Activated naive CD4-positive, alpha-beta T cell treated with anti-CD3 and anti-CD28 coated beads, Interleukin-2, amount 50 U/mL, for 24 hours (primary cell): ENCODE measurements at regions not wholly inside any gene's neighbourhood (a gene's known extent, or its start where the extent isn't known, plus 50 kb on each side); places are given as distances from the start of the nearest gene placed in this dataset.

Experiments used
- H3K27ac Mint-ChIP-seq: one replicate; pipeline ENCODE4 v1.8.0; 2021; ENCODE audit warnings: mild to moderate bottlenecking, mixed read lengths
- H3K27me3 Mint-ChIP-seq: one replicate; pipeline ENCODE4 v1.8.0; 2021; ENCODE audit warnings: mixed read lengths
- H3K36me3 Mint-ChIP-seq: one replicate; pipeline ENCODE4 v1.8.0; 2021; ENCODE audit warnings: mixed read lengths
- H3K4me1 Mint-ChIP-seq: one replicate; pipeline ENCODE4 v1.8.0; 2021; ENCODE audit warnings: mixed read lengths
- H3K4me3 Mint-ChIP-seq: one replicate; pipeline ENCODE4 v1.8.0; 2021; ENCODE audit warnings: mild to moderate bottlenecking, mixed read lengths
- H3K9me3 Mint-ChIP-seq: one replicate; pipeline ENCODE4 v1.8.0; 2021; ENCODE audit warnings: mixed read lengths

DNA sequence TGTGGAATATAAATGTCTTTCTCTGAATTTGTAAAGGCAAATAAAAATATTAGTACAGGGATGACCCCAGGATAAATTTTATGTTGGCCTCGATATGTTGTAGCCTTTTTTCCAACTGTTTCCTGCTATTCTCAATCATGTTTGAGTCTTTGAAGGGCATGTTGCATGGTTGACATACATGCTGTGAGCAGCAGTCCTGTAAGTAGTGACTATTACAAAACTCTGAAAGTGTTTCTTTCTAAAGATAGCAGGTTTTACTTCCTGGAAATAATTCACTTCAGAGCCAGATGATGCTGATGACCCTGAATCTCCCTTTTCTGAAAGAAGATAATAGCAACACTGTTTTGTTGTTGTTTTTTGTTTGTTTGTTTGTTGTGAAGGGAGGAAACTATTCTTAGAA, 393.0 kb upstream of the GNPDA2 start:
- Mint-ChIP-seq H3K36me3 (no peaks in the 10 kb centered on the region), H3K27me3 (no peaks in the 10 kb centered on the region), H3K4me3 (no peak overlapping the region), H3K4me1 (no peaks in the 10 kb centered on the region), H3K27ac (no peak overlapping the region), H3K9me3 (no peaks in the 10 kb centered on the region)

DNA sequence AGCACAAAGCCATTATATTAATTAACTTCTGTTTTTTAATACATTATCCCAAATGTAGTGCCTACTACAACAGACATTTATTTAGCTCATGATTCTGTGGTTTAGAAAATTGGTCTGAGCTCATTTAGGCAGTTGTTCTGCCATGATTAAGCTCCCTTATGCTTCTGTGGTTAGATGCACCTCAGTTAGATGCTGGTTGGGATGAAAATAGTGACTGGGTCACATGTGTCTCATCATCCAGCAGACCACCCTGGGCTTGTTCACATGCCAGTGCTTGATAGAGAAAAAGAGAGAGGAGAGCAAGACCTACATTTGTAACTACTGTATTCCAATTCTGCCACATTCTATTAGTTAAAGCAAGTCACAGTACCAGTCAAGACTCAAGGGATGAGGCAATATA, 376.4 kb upstream of the GNPDA2 start:
- Mint-ChIP-seq H3K27ac (no peak overlapping the region), H3K36me3 (no peaks in the 10 kb centered on the region), H3K9me3 (peaks cover 8% of the 10 kb centered on the region), H3K4me1 (no peaks in the 10 kb centered on the region), H3K4me3 (no peak overlapping the region), H3K27me3 (no peaks in the 10 kb centered on the region)

DNA sequence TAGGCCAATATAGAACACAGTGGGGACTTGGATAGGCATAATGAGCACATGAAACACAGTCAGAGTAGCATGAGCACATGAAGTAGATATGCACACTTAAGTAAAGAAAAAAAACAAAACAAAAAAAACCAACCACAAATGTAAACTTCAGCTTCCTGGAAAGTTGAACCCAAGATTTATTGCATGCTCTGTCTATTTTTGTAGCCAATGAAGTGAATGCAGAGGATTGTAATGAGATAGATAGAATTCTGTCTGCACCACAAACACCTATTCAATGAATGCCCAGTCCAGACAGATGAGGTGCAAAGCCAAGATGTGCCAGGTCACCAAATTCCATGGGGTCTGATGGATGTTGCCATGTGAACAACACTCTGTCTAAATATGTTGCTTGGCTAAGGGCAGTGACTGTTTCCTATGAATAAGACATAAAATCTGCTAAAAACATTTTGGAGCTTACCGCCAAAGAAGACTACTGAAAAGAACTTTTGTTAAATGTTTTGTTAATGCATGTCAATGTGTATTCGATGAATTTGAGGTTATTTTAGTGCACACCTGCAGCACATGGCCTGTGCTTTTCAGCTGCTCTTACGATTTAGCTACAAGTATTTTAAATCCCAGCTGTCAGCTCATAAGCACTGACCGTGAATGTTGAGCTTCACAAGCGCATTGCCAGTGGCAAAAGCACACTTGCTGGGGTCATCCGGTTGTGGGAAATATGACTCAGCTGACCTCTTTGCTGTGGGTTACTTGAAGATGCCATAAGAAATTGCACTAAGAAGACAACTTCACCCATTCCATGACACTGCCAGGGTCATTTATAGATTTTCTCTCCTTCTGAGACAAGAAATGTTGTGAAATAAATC, 374.8 kb upstream of the GNPDA2 start:
- no peaks in the 10 kb centered on the region for H3K36me3 Mint-ChIP-seq
- H3K4me3 Mint-ChIP-seq, result no peak overlapping the region
- no peak overlapping the region for H3K27ac Mint-ChIP-seq

DNA sequence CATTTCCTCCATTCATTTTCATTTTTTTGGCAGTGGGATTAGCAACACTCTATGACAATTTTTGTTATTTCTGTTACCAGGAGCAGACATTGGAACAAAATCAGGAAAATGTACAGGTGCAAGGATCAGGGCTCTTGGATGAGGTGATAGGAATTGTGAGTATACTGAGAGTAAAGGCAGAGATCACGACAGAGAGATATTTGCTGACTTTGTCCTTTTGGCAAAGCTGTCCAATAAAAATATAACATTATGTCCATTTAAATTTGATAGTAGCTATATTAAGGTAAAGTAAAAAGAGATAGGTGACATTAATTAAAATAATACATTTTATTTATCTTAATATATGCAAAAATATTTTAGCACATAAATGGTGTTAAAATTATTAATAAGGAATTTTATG, 373.1 kb upstream of the GNPDA2 start:
- Mint-ChIP-seq H3K27ac (no peak overlapping the region), H3K4me3 (no peak overlapping the region), H3K4me1 (no peaks in the 10 kb centered on the region), H3K27me3 (no peaks in the 10 kb centered on the region), H3K36me3 (no peaks in the 10 kb centered on the region), H3K9me3 (peaks cover 7% of the 10 kb centered on the region)

More for the DNA sequence above, 374.8 kb upstream of the GNPDA2 start:
- no peaks in the 10 kb centered on the region for H3K4me1 Mint-ChIP-seq
- no peaks in the 10 kb centered on the region for H3K27me3 Mint-ChIP-seq
- peaks cover 7% of the 10 kb centered on the region for H3K9me3 Mint-ChIP-seq

DNA sequence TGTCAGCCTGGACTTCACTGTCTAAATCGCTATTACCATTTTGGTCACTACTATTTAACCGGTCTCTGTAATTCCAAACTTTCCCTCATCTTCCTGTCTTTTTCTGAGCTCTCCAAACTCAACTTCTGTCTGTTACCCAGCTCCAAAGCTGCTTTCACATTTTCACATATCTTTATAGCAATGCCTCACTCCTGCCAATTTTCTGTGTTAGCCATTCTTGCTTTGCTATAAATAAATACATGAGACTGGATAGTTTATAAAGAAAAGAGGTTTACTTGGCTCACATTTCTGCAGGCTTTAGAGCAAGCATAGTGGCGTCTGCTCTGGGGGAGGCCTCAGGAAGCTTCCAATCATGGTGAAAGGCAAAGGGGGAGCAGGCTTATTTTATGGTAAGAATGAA, 368.3 kb upstream of the GNPDA2 start:
- H3K9me3 Mint-ChIP-seq, result peaks cover 12% of the 10 kb centered on the region
- H3K36me3 Mint-ChIP-seq, result no peaks in the 10 kb centered on the region
- no peak overlapping the region for H3K27ac Mint-ChIP-seq
- no peaks in the 10 kb centered on the region for H3K4me1 Mint-ChIP-seq
- H3K4me3 Mint-ChIP-seq, result no peak overlapping the region
- H3K27me3 Mint-ChIP-seq, result no peaks in the 10 kb centered on the region

DNA sequence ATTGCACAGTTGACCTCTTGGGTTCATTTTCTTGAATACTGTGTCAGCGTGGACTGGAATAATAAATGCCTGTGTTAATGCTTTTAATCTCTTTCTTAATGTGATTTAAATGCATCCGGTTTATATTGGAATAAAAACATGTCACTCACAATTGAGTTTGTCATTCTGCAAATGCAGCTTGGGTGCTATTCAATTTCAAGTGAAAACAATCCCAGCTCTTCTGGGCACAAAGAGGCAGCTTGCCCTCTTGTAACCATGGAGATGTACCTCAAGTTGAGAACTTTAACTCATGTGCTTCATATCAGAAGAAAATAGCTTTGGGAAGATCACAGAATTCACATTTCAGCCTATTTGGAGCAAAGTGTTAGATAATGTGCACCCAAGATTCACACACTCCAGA, 355.7 kb upstream of the GNPDA2 start:
- H3K4me1 Mint-ChIP-seq, result no peaks in the 10 kb centered on the region
- peaks cover 6% of the 10 kb centered on the region for H3K9me3 Mint-ChIP-seq
- H3K27me3 Mint-ChIP-seq, result no peaks in the 10 kb centered on the region
- no peak overlapping the region for H3K27ac Mint-ChIP-seq
- no peak overlapping the region for H3K4me3 Mint-ChIP-seq
- H3K36me3 Mint-ChIP-seq, result no peaks in the 10 kb centered on the region

DNA sequence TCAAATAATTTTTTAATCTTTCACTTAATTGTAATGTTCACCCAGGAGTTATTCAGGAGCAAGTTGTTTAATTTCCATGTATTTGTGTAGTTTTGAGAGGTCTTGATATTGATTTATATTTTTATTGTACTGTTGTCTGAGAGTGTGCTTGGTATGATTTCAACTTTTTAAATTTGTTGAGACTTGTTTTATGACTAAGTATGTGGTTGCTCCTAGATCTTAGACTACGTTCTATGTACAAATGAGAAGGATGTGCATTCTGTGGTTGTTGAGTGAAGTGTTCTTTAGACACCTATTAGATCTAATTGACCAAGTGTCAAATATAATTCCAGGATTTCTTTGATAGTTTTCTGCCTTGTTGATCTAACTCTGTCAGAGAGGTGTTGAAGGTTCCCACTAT, 353.3 kb upstream of the GNPDA2 start:
- H3K27me3 Mint-ChIP-seq, result no peaks in the 10 kb centered on the region
- H3K4me1 Mint-ChIP-seq, result no peaks in the 10 kb centered on the region
- no peak overlapping the region for H3K27ac Mint-ChIP-seq
- no peaks in the 10 kb centered on the region for H3K36me3 Mint-ChIP-seq
- H3K9me3 Mint-ChIP-seq, result peaks cover 6% of the 10 kb centered on the region
- H3K4me3 Mint-ChIP-seq, result no peak overlapping the region

DNA sequence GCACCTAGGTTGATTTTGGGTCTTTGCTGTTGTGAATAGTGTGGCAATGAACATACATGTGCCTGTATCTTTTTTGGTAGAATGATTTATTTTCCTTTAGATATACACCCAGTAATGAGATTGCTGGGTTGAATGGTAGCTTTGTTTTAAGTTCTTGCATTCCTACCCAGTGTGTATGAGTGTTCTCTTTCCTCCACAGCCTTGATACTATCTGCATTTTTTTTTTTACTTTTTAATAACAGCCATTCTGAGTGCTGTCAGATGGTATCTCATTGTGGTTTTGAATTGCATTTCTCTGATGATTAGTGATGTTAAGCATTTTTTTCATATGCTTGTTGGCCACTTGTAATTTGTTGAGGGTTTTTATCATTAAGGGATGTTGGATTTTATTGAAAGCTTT, 351.8 kb upstream of the GNPDA2 start:
- no peak overlapping the region for H3K27ac Mint-ChIP-seq
- H3K27me3 Mint-ChIP-seq, result no peaks in the 10 kb centered on the region
- H3K4me3 Mint-ChIP-seq, result no peak overlapping the region
- no peaks in the 10 kb centered on the region for H3K4me1 Mint-ChIP-seq
- H3K36me3 Mint-ChIP-seq, result no peaks in the 10 kb centered on the region
- peaks cover 6% of the 10 kb centered on the region for H3K9me3 Mint-ChIP-seq

DNA sequence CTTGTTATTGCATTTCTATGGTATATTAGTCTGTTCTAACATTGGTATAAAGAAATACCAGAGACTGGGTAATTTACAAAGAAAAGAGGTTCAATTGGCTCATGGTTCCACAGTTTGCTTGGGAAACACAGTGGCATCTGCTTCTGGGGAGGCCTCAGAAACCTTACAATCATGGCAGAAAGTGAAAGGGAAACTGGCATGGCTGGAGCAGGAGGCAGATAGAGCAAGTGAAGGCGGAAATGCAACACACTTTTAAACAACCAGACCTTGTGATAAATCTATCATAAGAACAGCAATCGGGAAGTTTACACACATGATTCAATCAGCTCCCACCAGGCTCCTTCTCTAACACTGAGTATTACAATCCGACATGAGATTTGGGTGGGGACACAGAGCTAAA, 346.6 kb upstream of the GNPDA2 start:
- no peak overlapping the region for H3K4me3 Mint-ChIP-seq
- no peaks in the 10 kb centered on the region for H3K36me3 Mint-ChIP-seq
- no peaks in the 10 kb centered on the region for H3K27me3 Mint-ChIP-seq
- no peaks in the 10 kb centered on the region for H3K4me1 Mint-ChIP-seq
- H3K27ac Mint-ChIP-seq, result no peak overlapping the region
- peaks cover 5% of the 10 kb centered on the region for H3K9me3 Mint-ChIP-seq

DNA sequence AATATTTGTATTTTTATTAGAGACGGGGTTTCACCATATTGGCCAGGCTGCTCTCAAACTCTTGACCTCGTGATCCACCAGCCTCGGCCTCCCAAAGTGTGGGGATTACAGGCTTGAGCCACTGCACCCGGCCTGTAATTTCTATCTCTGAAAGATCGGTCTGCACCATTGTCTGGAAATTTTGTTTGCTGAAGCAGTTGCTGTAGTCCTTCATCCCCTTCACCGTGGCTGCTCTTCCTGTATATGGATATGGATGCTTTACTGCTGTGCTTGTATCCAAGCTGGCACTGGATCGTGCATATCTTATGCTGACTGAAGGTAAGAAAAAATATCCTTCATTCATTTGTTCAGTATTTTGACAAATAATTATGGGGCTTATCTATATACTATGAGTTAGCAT, 338.4 kb upstream of the GNPDA2 start:
- no peaks in the 10 kb centered on the region for H3K36me3 Mint-ChIP-seq
- no peak overlapping the region for H3K4me3 Mint-ChIP-seq
- H3K27me3 Mint-ChIP-seq, result no peaks in the 10 kb centered on the region
- no peak overlapping the region for H3K27ac Mint-ChIP-seq
- H3K9me3 Mint-ChIP-seq, result peaks cover 5% of the 10 kb centered on the region
- H3K4me1 Mint-ChIP-seq, result no peaks in the 10 kb centered on the region

DNA sequence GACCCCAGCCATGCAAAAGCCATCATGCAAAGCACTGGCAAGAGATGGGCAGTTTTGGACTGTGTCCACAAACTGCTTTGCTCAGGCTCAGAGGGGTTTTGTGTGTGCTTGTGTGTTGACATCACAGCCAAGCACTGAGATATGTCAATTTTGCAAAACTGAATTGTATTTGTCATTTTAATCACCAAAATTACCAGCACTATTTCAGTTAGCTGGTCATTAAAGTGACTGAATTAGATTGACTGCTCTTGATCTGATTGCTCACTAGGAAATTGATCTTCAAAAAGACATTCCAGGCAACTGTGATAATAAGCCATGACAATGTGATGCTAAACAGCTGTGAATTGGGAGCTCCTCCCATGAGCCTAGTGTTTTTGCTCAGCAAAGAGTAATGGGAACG, 337.3 kb upstream of the GNPDA2 start:
- Mint-ChIP-seq H3K4me1 (no peaks in the 10 kb centered on the region), H3K4me3 (no peak overlapping the region)

DNA sequence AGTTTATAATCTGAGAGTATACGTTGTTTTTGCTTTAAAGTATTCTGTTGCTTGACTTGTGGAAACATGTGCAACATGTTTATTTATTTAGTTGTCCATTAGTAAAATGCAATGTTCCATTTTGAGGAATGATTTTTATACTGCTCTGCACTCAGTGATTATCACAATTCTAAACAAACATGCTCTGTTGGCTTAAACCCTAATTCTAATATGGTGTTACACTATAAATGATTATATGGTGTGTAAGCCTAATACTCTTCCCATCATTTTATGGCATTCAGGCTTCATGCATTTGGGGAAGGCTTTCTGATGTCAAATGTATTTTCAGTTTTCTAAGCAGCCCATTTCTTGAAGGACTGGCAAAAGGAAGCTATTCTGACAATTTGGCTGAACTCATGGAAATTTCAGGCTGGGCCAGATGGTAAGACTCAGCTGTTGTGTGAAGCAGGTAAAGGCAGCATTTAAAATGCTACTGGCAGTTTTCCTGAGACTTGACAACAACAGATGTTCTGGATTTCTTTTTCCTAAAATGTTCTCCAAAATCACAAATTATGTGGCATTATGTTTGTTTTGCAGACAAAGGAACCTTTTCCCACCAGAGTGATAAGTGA, 336.7 kb upstream of the GNPDA2 start:
- no peaks in the 10 kb centered on the region for H3K27me3 Mint-ChIP-seq
- H3K4me3 Mint-ChIP-seq, result no peak overlapping the region
- no peaks in the 10 kb centered on the region for H3K4me1 Mint-ChIP-seq
- H3K36me3 Mint-ChIP-seq, result no peaks in the 10 kb centered on the region
- H3K27ac Mint-ChIP-seq, result no peak overlapping the region
- no peaks in the 10 kb centered on the region for H3K9me3 Mint-ChIP-seq

More for the DNA sequence above, 337.3 kb upstream of the GNPDA2 start:
- H3K9me3 Mint-ChIP-seq, result no peaks in the 10 kb centered on the region
- no peak overlapping the region for H3K27ac Mint-ChIP-seq
- no peaks in the 10 kb centered on the region for H3K27me3 Mint-ChIP-seq
- no peaks in the 10 kb centered on the region for H3K36me3 Mint-ChIP-seq

DNA sequence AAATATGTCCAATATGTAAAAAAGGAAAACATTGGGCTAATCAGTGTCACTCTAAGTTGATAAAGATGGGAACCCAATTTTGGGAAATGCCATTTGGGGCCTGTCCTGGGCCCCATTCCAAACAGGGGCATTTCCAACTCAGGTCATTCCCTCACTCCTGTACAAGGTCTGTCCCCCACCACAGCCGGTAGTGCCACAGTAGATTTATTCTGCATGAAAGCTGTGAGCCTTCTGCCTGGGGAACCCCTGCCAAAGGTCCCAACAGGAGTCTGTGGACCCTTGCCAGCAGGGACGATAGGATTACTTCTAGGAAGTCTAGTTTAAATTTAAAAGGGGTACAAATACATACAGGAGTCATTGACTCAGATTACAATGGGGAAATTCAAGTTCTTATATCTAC, 317.6 kb upstream of the GNPDA2 start:
- Mint-ChIP-seq H3K27ac (no peak overlapping the region), H3K4me3 (no peak overlapping the region), H3K4me1 (no peaks in the 10 kb centered on the region), H3K36me3 (no peaks in the 10 kb centered on the region), H3K9me3 (peaks cover 12% of the 10 kb centered on the region), H3K27me3 (no peaks in the 10 kb centered on the region)

DNA sequence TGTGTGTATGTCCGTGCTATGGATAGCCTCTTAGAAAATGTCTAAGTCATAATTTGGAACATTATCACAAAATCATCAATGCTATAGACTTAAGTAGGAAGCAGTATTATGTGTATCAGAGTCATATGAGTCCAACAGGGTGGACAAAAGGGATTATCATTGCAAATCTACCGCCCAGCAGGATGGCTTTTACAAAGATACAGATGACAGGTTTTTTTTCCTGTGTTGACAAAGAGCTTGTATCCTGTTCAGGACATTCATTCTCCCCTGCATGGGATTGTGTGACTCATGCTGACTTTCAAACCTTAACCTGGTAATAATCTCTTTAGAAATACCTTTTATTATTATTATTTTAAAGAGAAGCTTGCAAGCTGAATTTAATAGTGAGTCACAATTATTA, 310.3 kb upstream of the GNPDA2 start:
- no peak overlapping the region for H3K4me3 Mint-ChIP-seq
- no peaks in the 10 kb centered on the region for H3K36me3 Mint-ChIP-seq
- no peaks in the 10 kb centered on the region for H3K9me3 Mint-ChIP-seq
- no peaks in the 10 kb centered on the region for H3K4me1 Mint-ChIP-seq
- no peak overlapping the region for H3K27ac Mint-ChIP-seq
- H3K27me3 Mint-ChIP-seq, result no peaks in the 10 kb centered on the region

DNA sequence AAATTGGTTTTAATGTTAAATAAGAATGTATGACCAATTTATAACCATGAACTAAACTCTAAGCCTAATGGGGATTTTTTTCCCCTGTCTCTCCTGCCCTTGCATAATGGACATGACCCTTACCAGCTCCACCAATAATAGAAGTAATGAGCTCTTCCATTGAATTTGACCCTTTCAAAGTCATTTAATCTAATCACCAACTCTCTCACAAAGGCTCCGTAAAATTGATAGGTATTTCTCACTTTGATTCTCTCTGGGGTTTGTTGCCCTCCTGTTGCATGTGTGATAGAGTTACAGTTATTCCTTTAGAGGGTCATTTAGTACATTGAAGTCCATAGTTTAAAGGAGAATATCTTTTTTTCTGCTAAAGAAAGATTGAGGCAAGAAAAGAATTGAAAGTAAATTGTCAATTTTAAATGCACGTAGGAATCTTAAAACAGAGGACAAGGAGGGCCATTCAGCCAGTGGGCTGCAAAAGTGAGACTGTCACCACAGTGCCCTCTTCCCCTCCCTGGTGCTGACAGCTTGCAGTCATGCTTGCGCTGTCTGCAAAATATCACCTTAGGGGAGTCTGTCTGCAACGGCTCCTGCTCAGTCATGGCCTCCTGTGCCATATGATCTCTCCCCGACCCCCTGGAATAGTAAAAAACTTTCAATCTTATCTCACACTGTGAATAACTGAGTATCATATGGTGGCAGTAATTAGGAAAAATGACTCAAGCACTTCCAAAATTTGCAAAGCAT, 307.5 kb upstream of the GNPDA2 start:
- H3K36me3 Mint-ChIP-seq, result no peaks in the 10 kb centered on the region
- no peak overlapping the region for H3K4me3 Mint-ChIP-seq
- no peaks in the 10 kb centered on the region for H3K27me3 Mint-ChIP-seq
- H3K27ac Mint-ChIP-seq, result no peak overlapping the region
- H3K4me1 Mint-ChIP-seq, result no peaks in the 10 kb centered on the region
- H3K9me3 Mint-ChIP-seq, result peaks cover 4% of the 10 kb centered on the region

DNA sequence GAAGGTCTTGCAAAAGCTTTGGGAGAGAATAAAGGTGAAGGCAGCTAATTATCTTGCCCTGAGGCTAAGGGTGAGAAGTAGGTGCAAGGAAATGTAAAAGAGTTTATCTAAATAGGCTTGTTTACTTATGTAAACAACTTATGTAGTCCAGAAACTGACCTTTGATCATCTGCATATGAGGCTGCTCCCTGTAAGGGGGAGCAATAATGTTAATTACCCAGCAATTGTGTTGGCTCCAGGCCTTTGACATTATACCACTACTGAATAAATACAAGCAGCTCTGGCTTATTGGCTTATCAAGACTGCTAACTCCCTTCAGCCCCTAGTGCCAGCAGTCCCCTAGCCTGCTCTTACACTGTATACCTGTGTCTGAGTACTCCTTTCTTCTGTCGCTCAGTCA, 303.7 kb upstream of the GNPDA2 start:
- Mint-ChIP-seq H3K36me3 (no peaks in the 10 kb centered on the region), H3K4me1 (no peaks in the 10 kb centered on the region), H3K9me3 (peaks cover 9% of the 10 kb centered on the region), H3K27ac (no peak overlapping the region), H3K4me3 (no peak overlapping the region), H3K27me3 (no peaks in the 10 kb centered on the region)
